OCI-LY1 (cell line): ENCODE measurements at regions not wholly inside any gene's neighbourhood (a gene's known extent, or its start where the extent isn't known, plus 50 kb on each side); places are given as distances from the start of the nearest gene placed in this dataset.

Source experiments
- CTCF ChIP-seq: fragments of 200-600 bp; sonication (generic), shearing (Covaris generic); IDR thresholded peaks from 2 replicates; pipeline ENCODE4 v1.5.1; 2017; ENCODE audit warnings: mild to moderate bottlenecking, antibody characterized with exemption, low read length, moderate library complexity, mixed read lengths
- EZH2 ChIP-seq: fragments of 200-600 bp; sonication (generic), shearing (Covaris generic); IDR thresholded peaks from 2 replicates; pipeline ENCODE4 v1.8.0; 2017; ENCODE audit warnings: borderline replicate concordance, mixed run types, mild to moderate bottlenecking, antibody characterized with exemption, low read length, moderate library complexity, mixed read lengths

- TF ChIP-seq EZH2 (no peak), CTCF (no peak)
These were observed 92.2 kb upstream of the AKR1E2 start for GRCh38 chr10:4733843-4734224.
